Natural killer cell (primary cell): ENCODE measurements at regions not wholly inside any gene's neighbourhood (a gene's known extent, or its start where the extent isn't known, plus 50 kb on each side); places are given as distances from the start of the nearest gene placed in this dataset.

Experiments used
- ATAC-seq, 3 donors: fragments of 150-1000 bp in 2 of 3; fragments of 200-7000 bp in 1 of 3; cut with Tn5 transposase; 1 replicate in 1 of 3; 2 replicates in 2 of 3; pipeline ENCODE4 v1.10.0; 2021; ENCODE audit warnings: mild to moderate bottlenecking in 2 of 3, moderate library complexity in 2 of 3
- DNase-seq, 2 donors: peaks; one replicate each; pipeline versions ENCODE4 v3.0.0 to v3.0.0-alpha.2; 2013 to 2021; ENCODE audit warnings: mixed read lengths in 1 of 2
- H3K27ac ChIP-seq: one replicate; pipeline ENCODE4 v1.5.1; 2013; ENCODE audit warnings: mild to moderate bottlenecking, low read length
- H3K27me3 ChIP-seq: one replicate; pipeline ENCODE4 v1.6.1; 2013; ENCODE audit warnings: low read length; ENCODE audit not compliant: control insufficient read depth, insufficient read depth
- H3K36me3 ChIP-seq: one replicate; pipeline ENCODE4 v1.6.1; 2013; ENCODE audit warnings: low read length; ENCODE audit not compliant: control insufficient read depth, insufficient read depth
- H3K4me1 ChIP-seq: one replicate; pipeline ENCODE4 v1.6.1; 2013; ENCODE audit warnings: low read length; ENCODE audit not compliant: control insufficient read depth, insufficient read depth
- H3K4me3 ChIP-seq: one replicate; pipeline ENCODE4 v1.5.1; 2013; ENCODE audit warnings: low read length
- H3K9me3 ChIP-seq: one replicate; pipeline ENCODE4 v1.6.1; 2013; ENCODE audit warnings: low read length; ENCODE audit not compliant: control insufficient read depth, insufficient read depth
- H3K27ac Mint-ChIP-seq, 2 donors: one replicate each; pipeline ENCODE4 v1.8.0; 2022; ENCODE audit warnings: mild to moderate bottlenecking in 2 of 2, mixed read lengths in 2 of 2, moderate library complexity in 1 of 2
- H3K27me3 Mint-ChIP-seq, 2 donors: one replicate each; pipeline ENCODE4 v1.8.0; 2022; ENCODE audit warnings: low read depth in 2 of 2, mixed read lengths in 2 of 2
- H3K36me3 Mint-ChIP-seq: one replicate; pipeline ENCODE4 v1.8.0; 2022; ENCODE audit warnings: mixed read lengths
- H3K4me1 Mint-ChIP-seq, 2 donors: one replicate each; pipeline ENCODE4 v1.8.0; 2022; ENCODE audit warnings: mixed read lengths in 2 of 2
- H3K4me3 Mint-ChIP-seq: one replicate; pipeline ENCODE4 v1.8.0; 2022; ENCODE audit warnings: mild to moderate bottlenecking, moderate library complexity, mixed read lengths
- H3K9me3 Mint-ChIP-seq, 2 donors: one replicate each; pipeline ENCODE4 v1.8.0; 2022; ENCODE audit warnings: mixed read lengths in 2 of 2
- WGBS: methylation state at CpG from one replicate; pipeline ENCODE4 v1.1.7; 2013; ENCODE audit warnings: missing lambda C conversion rate; ENCODE audit not compliant: insufficient coverage; 5-methylcytosine and 5-hydroxymethylcytosine counted together
- intact Hi-C: fragments of 100-400 bp; cut with micrococcal nuclease; formaldehyde crosslinking; loops from one replicate; pipeline ENCODE4 v1.14.2; 2022
- TF ChIP-seq, protein P1 (sequence below): fragments of 200-600 bp; IDR thresholded peaks from one replicate; pipeline ENCODE4 v1.8.0; 2022; ENCODE audit warnings: antibody characterized with exemption

- DNase-seq (no peak), ATAC-seq (no peak)
- Mint-ChIP-seq H3K4me1 (no peaks in the 10 kb centered on the region), H3K36me3 (no peaks in the 10 kb centered on the region), H3K27me3 (peaks cover 5 to 13% of the 10 kb centered on the region in 2 donors), H3K4me3 (no peak overlapping the region), H3K9me3 (no peaks in the 10 kb centered on the region), H3K27ac (no peak overlapping the region)
- H3K27ac ChIP-seq, result no peak overlapping the region
- 95% methylated on average over 3 of the region's 5 CpGs for WGBS
- H3K4me3 ChIP-seq, result no peak overlapping the region
- H3K36me3 ChIP-seq, result no peaks in the 10 kb centered on the region
- H3K27me3 ChIP-seq, result no peaks in the 10 kb centered on the region
- no peaks in the 10 kb centered on the region for H3K4me1 ChIP-seq
- intact Hi-C loops, result no loop called here
- TF ChIP-seq, protein P1, sequence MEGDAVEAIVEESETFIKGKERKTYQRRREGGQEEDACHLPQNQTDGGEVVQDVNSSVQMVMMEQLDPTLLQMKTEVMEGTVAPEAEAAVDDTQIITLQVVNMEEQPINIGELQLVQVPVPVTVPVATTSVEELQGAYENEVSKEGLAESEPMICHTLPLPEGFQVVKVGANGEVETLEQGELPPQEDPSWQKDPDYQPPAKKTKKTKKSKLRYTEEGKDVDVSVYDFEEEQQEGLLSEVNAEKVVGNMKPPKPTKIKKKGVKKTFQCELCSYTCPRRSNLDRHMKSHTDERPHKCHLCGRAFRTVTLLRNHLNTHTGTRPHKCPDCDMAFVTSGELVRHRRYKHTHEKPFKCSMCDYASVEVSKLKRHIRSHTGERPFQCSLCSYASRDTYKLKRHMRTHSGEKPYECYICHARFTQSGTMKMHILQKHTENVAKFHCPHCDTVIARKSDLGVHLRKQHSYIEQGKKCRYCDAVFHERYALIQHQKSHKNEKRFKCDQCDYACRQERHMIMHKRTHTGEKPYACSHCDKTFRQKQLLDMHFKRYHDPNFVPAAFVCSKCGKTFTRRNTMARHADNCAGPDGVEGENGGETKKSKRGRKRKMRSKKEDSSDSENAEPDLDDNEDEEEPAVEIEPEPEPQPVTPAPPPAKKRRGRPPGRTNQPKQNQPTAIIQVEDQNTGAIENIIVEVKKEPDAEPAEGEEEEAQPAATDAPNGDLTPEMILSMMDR, result no peak
- H3K9me3 ChIP-seq, result no peaks in the 10 kb centered on the region
Measured at GRCh38 chr2:221337957-221338685, 234.0 kb downstream of the EPHA4 start.

GRCh38 chr2:221342388-221342787 lies 229.7 kb downstream of the EPHA4 start:
- Mint-ChIP-seq H3K36me3 (no peaks in the 10 kb centered on the region), H3K4me3 (no peak overlapping the region), H3K27ac (no peak overlapping the region), H3K9me3 (no peaks in the 10 kb centered on the region), H3K4me1 (no peaks in the 10 kb centered on the region), H3K27me3 (peaks cover 8 to 9% of the 10 kb centered on the region in 2 donors)
- no peak overlapping the region for H3K27ac ChIP-seq
- no peaks in the 10 kb centered on the region for H3K4me1 ChIP-seq
- no peaks in the 10 kb centered on the region for H3K27me3 ChIP-seq
- DNase-seq (no peak), ATAC-seq (no peak)
- no peak overlapping the region for H3K4me3 ChIP-seq
- intact Hi-C loops, result no loop called here
- TF ChIP-seq, protein P1, result no peak
- WGBS, result 88% methylated on average over 5 of the region's 8 CpGs
- H3K36me3 ChIP-seq, result no peaks in the 10 kb centered on the region
- H3K9me3 ChIP-seq, result no peaks in the 10 kb centered on the region

DNA sequence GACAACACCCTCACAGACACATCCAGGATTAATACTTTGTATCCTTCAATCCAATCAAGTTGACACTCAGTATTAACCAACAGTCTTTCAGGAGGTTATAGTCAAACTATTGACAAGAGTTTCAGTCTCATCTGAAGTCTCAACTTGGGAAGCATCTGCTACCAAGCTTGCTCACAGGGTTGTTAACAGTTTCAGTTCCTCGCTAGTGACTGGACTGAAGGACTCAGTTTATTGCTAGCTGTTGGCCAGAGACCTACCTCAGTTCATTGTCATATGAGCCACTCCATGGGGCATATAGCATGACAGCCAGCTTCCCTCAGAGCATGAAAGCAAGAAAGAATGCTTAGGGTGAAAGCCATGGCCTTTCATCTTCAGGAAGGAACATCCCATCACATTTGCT lies 228.6 kb downstream of the EPHA4 start:
- H3K9me3 Mint-ChIP-seq, result no peaks in the 10 kb centered on the region
- H3K27ac Mint-ChIP-seq, result no peak overlapping the region
- peaks cover 8 to 9% of the 10 kb centered on the region in 2 donors for H3K27me3 Mint-ChIP-seq
- TF ChIP-seq, protein P1, result no peak
- intact Hi-C loops, result no loop called here
- no peak overlapping the region for H3K27ac ChIP-seq
- no peaks in the 10 kb centered on the region for H3K36me3 Mint-ChIP-seq
- WGBS, result 86% methylated on average over 1 of the region's 1 CpG
- H3K36me3 ChIP-seq, result no peaks in the 10 kb centered on the region
- H3K9me3 ChIP-seq, result no peaks in the 10 kb centered on the region
- H3K4me1 Mint-ChIP-seq, result no peaks in the 10 kb centered on the region
- no peak overlapping the region for H3K4me3 ChIP-seq
- ATAC-seq (no peak), DNase-seq (no peak)
- H3K4me1 ChIP-seq, result no peaks in the 10 kb centered on the region
- H3K4me3 Mint-ChIP-seq, result no peak overlapping the region
- no peaks in the 10 kb centered on the region for H3K27me3 ChIP-seq

- H3K9me3 ChIP-seq, result no peaks in the 10 kb centered on the region
- no peaks in the 10 kb centered on the region for H3K36me3 ChIP-seq
- no peak overlapping the region for H3K27ac Mint-ChIP-seq
- no peak overlapping the region for H3K4me3 Mint-ChIP-seq
- H3K9me3 Mint-ChIP-seq, result no peaks in the 10 kb centered on the region
- TF ChIP-seq, protein P1, result no peak
- intact Hi-C loops, result no loop called here
- H3K4me1 ChIP-seq, result no peaks in the 10 kb centered on the region
- no peak overlapping the region for H3K27ac ChIP-seq
- no peaks in the 10 kb centered on the region for H3K36me3 Mint-ChIP-seq
- peaks cover 9 to 13% of the 10 kb centered on the region in 2 donors for H3K27me3 Mint-ChIP-seq
- ATAC-seq (no peak), DNase-seq (no peak)
- H3K4me1 Mint-ChIP-seq, result no peaks in the 10 kb centered on the region
- H3K4me3 ChIP-seq, result no peak overlapping the region
- H3K27me3 ChIP-seq, result no peaks in the 10 kb centered on the region
Measured at GRCh38 chr2:221345516-221345915, 226.6 kb downstream of the EPHA4 start.
